Mesendoderm (in vitro differentiated cells): ENCODE measurements at regions not wholly inside any gene's neighbourhood (a gene's known extent, or its start where the extent isn't known, plus 50 kb on each side); places are given as distances from the start of the nearest gene placed in this dataset.
"Not testable (repeated sequence)": the region's sequence is repeated elsewhere in the genome, so short reads cannot be mapped to it uniquely, and the experiment has no call there.

Experiments used
- DNase-seq: peaks from one replicate; pipeline ENCODE4 v3.0.0; 2013
- H2AK5ac ChIP-seq: 2 replicates; pipeline ENCODE4 v1.6.1; 2013; ENCODE audit warnings: low read length, inconsistent platforms
- H2BK120ac ChIP-seq: 2 replicates; pipeline ENCODE4 v1.6.1; 2013; ENCODE audit warnings: low read depth, mild to moderate bottlenecking, low read length, moderate library complexity, mixed read lengths
- H2BK15ac ChIP-seq: replicated peaks from 2 replicates; pipeline ENCODE4 v1.6.1; 2013; ENCODE audit warnings: low read depth, mild to moderate bottlenecking, moderate library complexity
- H2BK5ac ChIP-seq: 2 replicates; pipeline ENCODE4 v1.6.1; 2013; ENCODE audit warnings: low read length, inconsistent platforms
- H3K18ac ChIP-seq: 2 replicates; pipeline ENCODE4 v1.6.1; 2013; ENCODE audit warnings: mild to moderate bottlenecking, low read length, mixed read lengths
- H3K23ac ChIP-seq: one replicate; pipeline ENCODE4 v1.6.1; 2013; ENCODE audit warnings: low read length
- H3K27ac ChIP-seq: 2 replicates; pipeline ENCODE4 v1.5.1; 2013; ENCODE audit warnings: low read depth, mild to moderate bottlenecking, inconsistent platforms, low read length, moderate library complexity
- H3K27me3 ChIP-seq: 2 replicates; pipeline ENCODE4 v1.6.1; 2013; ENCODE audit warnings: low read length, control low read depth, mild to moderate bottlenecking, inconsistent platforms; ENCODE audit not compliant: insufficient read depth, poor library complexity
- H3K36me3 ChIP-seq: 2 replicates; pipeline ENCODE4 v1.6.1; 2013; ENCODE audit warnings: low read length, inconsistent platforms; ENCODE audit not compliant: control insufficient read depth, insufficient read depth
- H3K4ac ChIP-seq: one replicate; pipeline ENCODE4 v1.6.1; 2013; ENCODE audit warnings: low read depth, mild to moderate bottlenecking, low read length, moderate library complexity
- H3K4me1 ChIP-seq: 2 replicates; pipeline ENCODE4 v1.6.1; 2013; ENCODE audit warnings: low read depth, low read length, inconsistent platforms; ENCODE audit not compliant: control insufficient read depth
- H3K4me2 ChIP-seq: 2 replicates; pipeline ENCODE4 v1.6.1; 2013; ENCODE audit warnings: low read length
- H3K4me3 ChIP-seq: 2 replicates; pipeline ENCODE4 v1.5.1; 2013; ENCODE audit warnings: mild to moderate bottlenecking, low read length
- H3K56ac ChIP-seq: one replicate; pipeline ENCODE4 v1.6.1; 2013; ENCODE audit warnings: low read length
- H3K79me1 ChIP-seq: 2 replicates; pipeline ENCODE4 v1.6.1; 2013; ENCODE audit warnings: low read length, inconsistent platforms
- H3K79me2 ChIP-seq: 2 replicates; pipeline ENCODE4 v1.6.1; 2013; ENCODE audit warnings: mild to moderate bottlenecking, low read length; ENCODE audit not compliant: control insufficient read depth, insufficient read depth
- H3K9ac ChIP-seq: 2 replicates; pipeline ENCODE4 v1.6.1; 2013; ENCODE audit warnings: low read length, inconsistent platforms
- H4K5ac ChIP-seq: one replicate; pipeline ENCODE4 v1.6.1; 2013; ENCODE audit warnings: low read length
- H4K8ac ChIP-seq: one replicate; pipeline ENCODE4 v1.6.1; 2013; ENCODE audit warnings: low read depth, mild to moderate bottlenecking, control low read depth, low read length, moderate library complexity
- WGBS: extraction: QIAGEN DNeasy Blood & Tissue Kit; methylation state at CpG from one replicate; pipeline ENCODE4 v1.1.7; 2013; ENCODE audit warnings: low lambda C conversion rate, missing lambda C conversion rate; ENCODE audit not compliant: insufficient coverage; ENCODE audit errors: extremely low coverage; 5-methylcytosine and 5-hydroxymethylcytosine counted together

- Histone ChIP-seq H3K4me2 (no peak overlapping the region), H2AK5ac (no peak overlapping the region), H3K56ac (no peak overlapping the region), H3K18ac (no peak overlapping the region), H3K27me3 (no peaks in the 10 kb centered on the region), H3K23ac (no peak overlapping the region), H2BK15ac (no peak overlapping the region), H3K4me3 (no peak overlapping the region), H3K4ac (no peak overlapping the region), H3K9ac (no peak overlapping the region), H3K79me2 (no peaks in the 10 kb centered on the region), H3K79me1 (no peaks in the 10 kb centered on the region), H2BK5ac (no peak overlapping the region), H2BK120ac (no peak overlapping the region), H3K4me1 (no peaks in the 10 kb centered on the region), H3K27ac (no peak overlapping the region), H3K36me3 (no peaks in the 10 kb centered on the region), H4K5ac (no peak overlapping the region), H4K8ac (no peak overlapping the region)
- WGBS = no CpG with 5 or more reads among the region's 5 CpGs
- no peak for DNase-seq
Measured at GRCh38 chr16:22712471-22712870, 101.5 kb upstream of the HS3ST2 start.

DNA sequence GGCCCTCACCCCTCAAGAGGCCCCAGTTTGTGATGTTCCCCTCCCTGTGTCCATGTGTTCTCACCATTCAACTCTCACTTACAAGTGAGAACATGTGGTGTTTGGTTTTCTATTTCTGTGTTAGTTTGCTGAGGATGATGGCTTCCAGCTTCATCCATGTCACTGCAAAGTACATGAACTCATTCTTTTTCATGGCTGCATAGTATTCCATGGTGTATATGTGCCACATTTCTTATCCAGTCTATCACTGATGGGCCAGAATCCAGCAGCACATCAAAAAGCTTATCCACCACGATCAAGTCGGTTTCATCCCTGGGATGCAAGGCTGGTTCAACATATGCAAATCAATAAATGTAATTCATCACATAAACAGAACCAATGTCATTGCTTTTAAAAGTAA is 95.4 kb upstream of the HS3ST2 start:
- not testable (repeated sequence) for H2BK120ac ChIP-seq, H3K9ac ChIP-seq, H3K18ac ChIP-seq, H3K56ac ChIP-seq, H3K79me2 ChIP-seq, DNase-seq, H3K27ac ChIP-seq, H3K4me3 ChIP-seq, H3K23ac ChIP-seq, H3K27me3 ChIP-seq, H2BK5ac ChIP-seq, H3K4me1 ChIP-seq, H3K4me2 ChIP-seq, H3K4ac ChIP-seq, H2BK15ac ChIP-seq, H4K5ac ChIP-seq, H3K79me1 ChIP-seq, H2AK5ac ChIP-seq, H4K8ac ChIP-seq, H3K36me3 ChIP-seq
- no CpG with 5 or more reads among the region's 2 CpGs for WGBS

GRCh38 chr16:22719945-22720344 is 94.0 kb upstream of the HS3ST2 start:
- Histone ChIP-seq H3K4me1 (no peaks in the 10 kb centered on the region), H3K18ac (no peak overlapping the region), H2AK5ac (no peak overlapping the region), H3K56ac (no peak overlapping the region), H2BK15ac (no peak overlapping the region), H3K4ac (no peak overlapping the region), H3K9ac (no peak overlapping the region), H3K27ac (no peak overlapping the region), H4K8ac (no peak overlapping the region), H3K4me3 (no peak overlapping the region), H2BK5ac (no peak overlapping the region), H3K23ac (no peak overlapping the region), H3K36me3 (no peaks in the 10 kb centered on the region), H3K27me3 (no peaks in the 10 kb centered on the region), H3K4me2 (no peak overlapping the region), H3K79me2 (no peaks in the 10 kb centered on the region), H3K79me1 (no peaks in the 10 kb centered on the region), H4K5ac (no peak overlapping the region), H2BK120ac (no peak overlapping the region)
- no CpG with 5 or more reads among the region's 4 CpGs for WGBS
- DNase-seq = no peak

DNA sequence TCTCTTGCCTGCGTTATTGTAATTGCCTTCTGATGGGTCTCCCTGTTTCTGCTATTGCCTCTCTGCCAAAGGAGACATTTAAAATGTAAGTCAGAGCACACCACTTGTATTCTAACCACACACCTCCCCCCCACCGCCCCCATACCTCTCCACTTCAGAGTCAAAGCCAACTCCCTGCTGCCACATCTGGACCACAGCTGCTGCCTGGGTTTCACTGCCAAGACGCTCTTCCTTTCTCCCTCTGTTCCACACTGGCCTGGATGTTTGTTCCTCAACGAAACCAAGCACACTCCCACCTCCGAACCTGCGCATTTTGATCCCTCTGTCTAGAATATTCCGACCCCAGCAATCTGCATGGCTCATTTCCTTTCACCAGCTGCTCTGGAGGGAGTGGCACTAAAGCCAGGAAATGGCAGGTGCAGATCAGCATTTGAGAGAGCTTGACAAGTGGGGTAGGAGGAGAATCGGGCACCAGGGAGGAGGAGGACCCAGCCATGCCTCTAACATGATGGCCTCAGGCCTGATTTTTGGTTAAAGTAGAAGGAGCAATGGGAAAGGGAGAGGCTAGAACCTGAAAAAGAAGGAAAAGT is 92.4 kb upstream of the HS3ST2 start:
- Histone ChIP-seq H2BK120ac (no peak overlapping the region), H3K27me3 (no peaks in the 10 kb centered on the region), H3K79me2 (no peaks in the 10 kb centered on the region), H3K79me1 (no peaks in the 10 kb centered on the region), H4K8ac (no peak overlapping the region), H3K4me2 (no peak overlapping the region), H2BK15ac (no peak overlapping the region), H3K18ac (no peak overlapping the region), H3K23ac (no peak overlapping the region), H3K56ac (no peak overlapping the region), H3K9ac (no peak overlapping the region), H3K27ac (no peak overlapping the region), H4K5ac (no peak overlapping the region), H2AK5ac (no peak overlapping the region), H2BK5ac (no peak overlapping the region), H3K4me1 (no peaks in the 10 kb centered on the region), H3K4me3 (no peak overlapping the region), H3K36me3 (no peaks in the 10 kb centered on the region), H3K4ac (no peak overlapping the region)
- no peak for DNase-seq
- WGBS = no CpG with 5 or more reads among the region's 8 CpGs

GRCh38 chr16:22722551-22723541 is 91.1 kb upstream of the HS3ST2 start:
- H3K4me2 ChIP-seq, H3K56ac ChIP-seq, H2BK15ac ChIP-seq, H3K4me1 ChIP-seq, H3K23ac ChIP-seq, H4K5ac ChIP-seq, H3K27ac ChIP-seq, H3K79me1 ChIP-seq, DNase-seq, H4K8ac ChIP-seq, H2BK5ac ChIP-seq, H3K36me3 ChIP-seq, H3K9ac ChIP-seq, H3K27me3 ChIP-seq, H2AK5ac ChIP-seq, H3K4ac ChIP-seq, H3K4me3 ChIP-seq, H3K18ac ChIP-seq, H3K79me2 ChIP-seq, H2BK120ac ChIP-seq: not testable (repeated sequence)
- no CpG with 5 or more reads among the region's 48 CpGs for WGBS
